GM12874 (cell line): ENCODE measurements at regions not wholly inside any gene's neighbourhood (a gene's known extent, or its start where the extent isn't known, plus 50 kb on each side); places are given as distances from the start of the nearest gene placed in this dataset.

Source experiments
- TF ChIP-seq, protein P1 (sequence below): IDR thresholded peaks from 2 replicates; pipeline ENCODE4 v1.5.1; 2011; ENCODE audit warnings: low read depth, mild to moderate bottlenecking, control low read depth, low read length, moderate library complexity; ENCODE audit not compliant: insufficient read depth

DNA sequence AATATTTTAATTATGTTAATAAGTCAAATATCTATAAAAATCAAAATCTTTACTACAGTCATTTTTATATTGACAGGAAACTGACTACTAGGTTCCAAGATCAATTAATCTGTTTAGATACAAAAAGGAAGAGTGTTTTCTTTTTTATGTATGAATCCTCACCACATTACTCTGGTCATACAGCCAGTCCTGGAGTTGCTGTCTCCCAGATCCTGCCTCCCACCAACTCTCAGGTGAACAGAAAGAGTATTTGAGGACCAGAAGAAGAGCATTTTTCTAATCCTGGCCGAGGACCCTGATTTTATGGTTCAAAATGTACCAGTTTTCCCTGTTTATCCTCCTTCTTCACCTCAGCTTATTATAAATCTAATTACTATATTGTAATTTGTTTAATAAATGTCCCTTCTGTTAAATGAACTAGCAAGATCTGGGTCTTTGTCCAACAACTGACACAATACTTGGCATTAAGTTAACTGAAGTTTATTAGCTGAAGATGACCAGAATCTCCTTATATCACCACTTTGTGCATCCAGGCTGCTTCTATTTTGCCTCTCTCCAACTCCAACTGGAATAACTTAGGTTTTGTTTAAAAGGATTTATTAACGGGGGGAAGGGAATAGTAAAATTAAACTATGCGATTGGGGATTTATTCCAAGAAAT lies 224.4 kb upstream of the PCDH7 start:
- TF ChIP-seq, protein P1, sequence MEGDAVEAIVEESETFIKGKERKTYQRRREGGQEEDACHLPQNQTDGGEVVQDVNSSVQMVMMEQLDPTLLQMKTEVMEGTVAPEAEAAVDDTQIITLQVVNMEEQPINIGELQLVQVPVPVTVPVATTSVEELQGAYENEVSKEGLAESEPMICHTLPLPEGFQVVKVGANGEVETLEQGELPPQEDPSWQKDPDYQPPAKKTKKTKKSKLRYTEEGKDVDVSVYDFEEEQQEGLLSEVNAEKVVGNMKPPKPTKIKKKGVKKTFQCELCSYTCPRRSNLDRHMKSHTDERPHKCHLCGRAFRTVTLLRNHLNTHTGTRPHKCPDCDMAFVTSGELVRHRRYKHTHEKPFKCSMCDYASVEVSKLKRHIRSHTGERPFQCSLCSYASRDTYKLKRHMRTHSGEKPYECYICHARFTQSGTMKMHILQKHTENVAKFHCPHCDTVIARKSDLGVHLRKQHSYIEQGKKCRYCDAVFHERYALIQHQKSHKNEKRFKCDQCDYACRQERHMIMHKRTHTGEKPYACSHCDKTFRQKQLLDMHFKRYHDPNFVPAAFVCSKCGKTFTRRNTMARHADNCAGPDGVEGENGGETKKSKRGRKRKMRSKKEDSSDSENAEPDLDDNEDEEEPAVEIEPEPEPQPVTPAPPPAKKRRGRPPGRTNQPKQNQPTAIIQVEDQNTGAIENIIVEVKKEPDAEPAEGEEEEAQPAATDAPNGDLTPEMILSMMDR = no peak

DNA sequence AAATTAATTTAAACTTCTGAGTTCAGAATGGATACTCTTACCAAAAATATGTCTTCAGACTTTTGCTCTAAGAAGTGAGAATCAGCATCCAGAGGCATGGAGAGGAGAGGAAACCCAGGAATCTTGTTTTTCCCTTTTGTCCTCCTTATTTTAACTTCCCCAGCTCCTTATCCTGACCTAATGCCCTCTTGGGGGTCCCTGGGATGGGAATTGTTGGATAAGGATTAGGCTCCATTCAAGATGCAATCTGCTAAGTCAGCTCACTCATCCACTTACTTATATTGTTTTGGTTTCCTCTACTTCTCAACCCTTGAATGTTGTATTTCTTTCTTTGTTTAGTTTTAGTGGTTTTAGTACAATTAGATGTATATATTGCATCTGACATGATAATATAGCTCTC lies 208.4 kb upstream of the PCDH7 start:
- TF ChIP-seq, protein P1 = no peak

DNA sequence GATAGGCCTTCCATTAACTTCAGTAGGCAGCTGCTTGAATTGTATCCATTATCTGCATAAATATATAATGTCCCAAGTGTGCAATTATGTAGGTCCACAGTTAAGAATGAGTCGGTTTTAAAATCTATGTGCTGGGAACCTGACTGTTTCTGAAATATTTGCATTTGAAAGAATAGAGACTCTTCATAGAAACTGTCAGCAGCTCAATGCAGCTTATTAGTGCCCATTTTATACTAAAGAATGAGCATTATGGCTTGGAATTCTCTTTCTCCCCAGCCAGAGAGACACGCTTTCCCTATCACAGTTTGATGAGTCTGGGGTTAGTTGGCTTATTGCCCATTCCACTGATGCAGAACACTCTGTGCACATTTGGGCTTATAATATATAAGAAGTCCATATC lies 202.0 kb upstream of the PCDH7 start:
- TF ChIP-seq, protein P1 = no peak

DNA sequence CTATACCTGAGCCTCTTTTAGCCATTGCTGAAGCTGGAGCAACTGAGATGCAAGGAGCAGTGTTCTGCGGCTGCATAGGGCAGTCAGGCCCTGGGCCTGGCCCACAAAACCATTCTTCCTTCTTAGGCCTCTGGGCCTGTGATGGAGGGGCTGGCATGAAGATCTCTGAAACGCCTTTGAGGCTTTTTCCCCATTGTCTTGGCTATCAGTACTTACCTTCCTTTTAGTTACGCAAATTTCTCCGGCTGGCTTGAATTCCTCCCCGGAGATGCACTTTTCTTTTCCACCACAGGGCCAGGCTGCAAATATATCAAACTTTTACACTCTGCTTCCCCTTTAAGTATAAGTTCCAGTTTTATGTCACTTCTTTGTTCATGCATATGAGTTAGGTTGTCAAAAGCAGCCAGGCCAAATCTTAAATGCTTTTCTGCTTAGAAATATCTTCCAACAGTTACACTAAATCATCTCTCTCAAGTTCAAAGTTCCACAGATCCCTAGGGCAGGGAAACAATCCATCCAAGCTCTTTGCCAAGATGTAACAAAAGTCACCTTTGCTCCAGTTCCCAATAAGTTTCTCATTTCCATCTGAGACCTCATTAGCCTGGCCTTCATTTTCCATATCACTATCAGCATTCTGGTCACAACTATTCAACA lies 194.4 kb upstream of the PCDH7 start:
- TF ChIP-seq, protein P1 = no peak

DNA sequence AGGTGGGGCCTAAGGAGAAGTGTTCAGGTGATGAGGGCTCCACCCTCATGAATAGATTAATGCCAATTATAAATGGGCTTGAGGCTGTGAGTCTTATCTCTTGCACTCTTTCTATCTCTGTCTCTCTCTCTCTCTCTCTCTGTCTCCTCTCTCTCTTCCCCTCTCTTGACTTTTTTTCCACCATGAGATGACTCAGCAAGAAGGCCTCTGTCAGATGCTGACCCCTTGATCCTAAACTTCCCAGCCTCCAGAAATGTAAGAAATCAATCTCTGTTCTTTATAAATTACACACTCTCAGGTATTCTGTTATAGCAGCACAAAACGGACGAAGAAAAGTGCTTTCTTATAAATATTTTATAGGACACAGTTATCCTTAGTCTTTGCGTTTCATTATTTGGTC lies 184.9 kb upstream of the PCDH7 start:
- TF ChIP-seq, protein P1 = no peak

DNA sequence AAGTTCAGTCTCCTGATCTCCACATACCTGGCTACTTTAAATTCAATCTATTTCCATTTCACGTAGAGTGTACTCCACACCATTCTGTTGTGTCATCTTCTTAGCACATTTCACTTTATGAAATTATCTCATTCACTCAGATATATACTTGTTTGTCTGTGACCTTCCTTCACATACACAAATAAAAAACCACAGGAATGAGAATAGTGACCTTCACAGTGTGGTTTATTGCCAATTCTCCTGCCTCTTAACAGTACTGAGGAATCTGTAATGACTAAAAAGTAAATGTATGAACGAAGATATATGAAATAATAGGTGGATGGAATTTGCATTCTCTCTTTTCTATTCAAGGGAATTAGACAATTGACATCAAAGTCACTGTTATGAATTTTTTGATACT lies 183.9 kb upstream of the PCDH7 start:
- TF ChIP-seq, protein P1 = no peak

DNA sequence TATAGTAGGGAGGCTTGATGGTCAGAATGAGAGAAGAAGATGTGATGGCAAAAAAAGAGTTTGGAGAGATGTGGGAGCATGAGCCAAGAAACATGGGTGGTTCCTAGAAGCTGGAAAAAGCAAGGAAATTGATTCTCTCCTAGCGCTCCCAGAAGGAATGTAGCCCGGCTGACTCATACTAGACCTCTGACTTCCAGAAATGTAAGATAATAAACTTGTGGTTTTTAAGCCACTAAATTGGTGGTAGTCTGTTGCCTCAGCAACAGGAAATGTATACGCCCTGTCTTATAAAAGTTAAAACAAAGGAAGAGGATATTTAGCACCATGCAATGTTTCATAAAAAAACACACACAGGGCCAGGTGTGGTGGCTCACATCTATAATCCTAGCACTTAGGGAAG lies 182.7 kb upstream of the PCDH7 start:
- TF ChIP-seq, protein P1 = no peak
